Uterus (tissue), 3 donors: ENCODE measurements at regions not wholly inside any gene's neighbourhood (a gene's known extent, or its start where the extent isn't known, plus 50 kb on each side); places are given as distances from the start of the nearest gene placed in this dataset.

Experiments
- DNase-seq, 2 donors: peaks; one replicate each; pipeline ENCODE4 v3.0.0-alpha.2; 2019 to 2020
- H3K27ac ChIP-seq, 2 donors: fragments of 200-600 bp; sonication (generic); 1 replicate in 1 of 2; 2 replicates in 1 of 2; pipeline ENCODE4 v1.5.1; 2016 to 2018
- H3K27me3 ChIP-seq, 2 donors: fragments of 200-600 bp; sonication (generic); one replicate each; pipeline ENCODE4 v1.5.1; 2018 to 2019; ENCODE audit warnings: control low read depth in 1 of 2
- H3K36me3 ChIP-seq, 2 donors: fragments of 200-600 bp; sonication (generic); one replicate each; pipeline ENCODE4 v1.5.1; 2019; ENCODE audit warnings: control low read depth in 1 of 2
- H3K4me1 ChIP-seq, 2 donors: fragments of 200-600 bp; sonication (generic); one replicate each; pipeline ENCODE4 v1.5.1; 2018 to 2019; ENCODE audit warnings: control low read depth in 1 of 2
- H3K4me3 ChIP-seq, 2 donors: fragments of 200-600 bp; sonication (generic); 1 replicate in 1 of 2; 2 replicates in 1 of 2; pipeline ENCODE4 v1.5.1; 2018 to 2019; ENCODE audit warnings: mild to moderate bottlenecking in 1 of 2
- H3K9me3 ChIP-seq, 2 donors: fragments of 200-600 bp; sonication (generic); one replicate each; pipeline ENCODE4 v1.5.1; 2019; ENCODE audit warnings: control low read depth in 1 of 2
- POLR2A ChIP-seq, 2 donors: fragments of 450-650 bp; IDR thresholded peaks; one replicate each; pipeline ENCODE4 v1.6.1; 2016; ENCODE audit warnings: antibody characterized with exemption in 2 of 2, mild to moderate bottlenecking in 1 of 2, moderate library complexity in 1 of 2
- intact Hi-C: fragments of 100-400 bp; cut with DNase I; formaldehyde crosslinking; loops from one replicate; pipeline ENCODE4 v1.15.1; 2023; ENCODE audit warnings: low total_unique reads
- TF ChIP-seq, protein P1 (sequence below), 4 experiments: fragments of 200-600 bp in 2 of 4; fragments of 450-650 bp in 2 of 4; sonication (generic) in 2 of 4; IDR thresholded peaks; one replicate each; pipeline ENCODE4 v1.5.1; 2016 to 2019; ENCODE audit warnings: antibody characterized with exemption in 4 of 4, mild to moderate bottlenecking in 2 of 4, moderate library complexity in 1 of 4
- donor health status: DM: yes; HTN: yes; CAD: no.

DNA sequence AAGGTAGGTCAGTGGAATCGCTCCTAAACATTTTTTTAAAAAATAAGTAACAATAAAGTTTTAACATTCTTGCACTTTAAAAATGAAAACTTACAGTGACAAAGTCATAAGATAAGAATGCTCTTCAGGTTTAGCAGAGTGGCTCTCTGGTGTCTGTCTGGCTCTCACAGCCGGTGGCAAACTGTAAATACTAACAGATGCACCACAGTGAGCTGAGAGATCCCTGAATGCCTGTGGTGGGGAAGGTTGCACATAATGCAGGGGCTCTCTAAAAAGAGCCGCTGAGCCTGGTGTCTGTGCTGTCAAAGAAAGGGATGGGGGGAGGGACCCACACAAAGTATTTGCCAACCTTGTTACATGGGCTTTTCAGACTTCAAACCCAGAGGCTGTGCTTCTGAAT, 498.3 kb downstream of the CCSER2 start:
- Histone ChIP-seq H3K4me3 (no peak overlapping the region), H3K9me3 (no peaks in the 10 kb centered on the region), H3K27ac (no peak overlapping the region), H3K4me1 (no peaks in the 10 kb centered on the region), H3K27me3 (no peaks in the 10 kb centered on the region), H3K36me3 (no peaks in the 10 kb centered on the region)
- no peak for TF ChIP-seq POLR2A (IDR thresholded peaks at IDR 0.05)
- TF ChIP-seq, protein P1, sequence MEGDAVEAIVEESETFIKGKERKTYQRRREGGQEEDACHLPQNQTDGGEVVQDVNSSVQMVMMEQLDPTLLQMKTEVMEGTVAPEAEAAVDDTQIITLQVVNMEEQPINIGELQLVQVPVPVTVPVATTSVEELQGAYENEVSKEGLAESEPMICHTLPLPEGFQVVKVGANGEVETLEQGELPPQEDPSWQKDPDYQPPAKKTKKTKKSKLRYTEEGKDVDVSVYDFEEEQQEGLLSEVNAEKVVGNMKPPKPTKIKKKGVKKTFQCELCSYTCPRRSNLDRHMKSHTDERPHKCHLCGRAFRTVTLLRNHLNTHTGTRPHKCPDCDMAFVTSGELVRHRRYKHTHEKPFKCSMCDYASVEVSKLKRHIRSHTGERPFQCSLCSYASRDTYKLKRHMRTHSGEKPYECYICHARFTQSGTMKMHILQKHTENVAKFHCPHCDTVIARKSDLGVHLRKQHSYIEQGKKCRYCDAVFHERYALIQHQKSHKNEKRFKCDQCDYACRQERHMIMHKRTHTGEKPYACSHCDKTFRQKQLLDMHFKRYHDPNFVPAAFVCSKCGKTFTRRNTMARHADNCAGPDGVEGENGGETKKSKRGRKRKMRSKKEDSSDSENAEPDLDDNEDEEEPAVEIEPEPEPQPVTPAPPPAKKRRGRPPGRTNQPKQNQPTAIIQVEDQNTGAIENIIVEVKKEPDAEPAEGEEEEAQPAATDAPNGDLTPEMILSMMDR (IDR thresholded peaks at IDR 0.05): no peak
- DNase-seq: no peak
- intact Hi-C loops: no loop called here

DNA sequence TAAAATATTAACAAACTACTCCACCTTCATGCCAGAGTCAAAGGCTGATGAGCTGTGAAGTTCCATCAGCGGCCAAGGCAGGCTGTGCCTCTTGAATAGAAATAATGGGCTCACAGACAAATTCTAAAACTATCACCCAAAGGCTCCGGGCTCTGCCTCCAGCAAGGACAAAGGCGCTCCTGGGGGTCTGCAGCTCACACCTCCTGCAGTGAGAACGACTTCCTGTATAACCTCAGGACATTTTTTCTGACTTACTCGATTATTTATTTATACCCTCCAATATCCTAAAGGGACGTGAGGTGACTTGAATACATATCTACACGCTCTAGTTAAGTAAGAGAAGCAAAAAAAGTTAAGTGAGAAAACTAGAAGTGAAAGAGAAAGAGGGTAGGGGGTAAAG, 500.7 kb downstream of the CCSER2 start:
- Histone ChIP-seq H3K27me3 (no peaks in the 10 kb centered on the region), H3K4me1 (no peaks in the 10 kb centered on the region), H3K36me3 (no peaks in the 10 kb centered on the region), H3K4me3 (no peak overlapping the region), H3K27ac (no peak overlapping the region), H3K9me3 (no peaks in the 10 kb centered on the region)
- intact Hi-C loops: no loop called here
- no peak for TF ChIP-seq POLR2A (IDR thresholded peaks at IDR 0.05)
- TF ChIP-seq, protein P1 (IDR thresholded peaks at IDR 0.05): no peak
- DNase-seq: no peak

DNA sequence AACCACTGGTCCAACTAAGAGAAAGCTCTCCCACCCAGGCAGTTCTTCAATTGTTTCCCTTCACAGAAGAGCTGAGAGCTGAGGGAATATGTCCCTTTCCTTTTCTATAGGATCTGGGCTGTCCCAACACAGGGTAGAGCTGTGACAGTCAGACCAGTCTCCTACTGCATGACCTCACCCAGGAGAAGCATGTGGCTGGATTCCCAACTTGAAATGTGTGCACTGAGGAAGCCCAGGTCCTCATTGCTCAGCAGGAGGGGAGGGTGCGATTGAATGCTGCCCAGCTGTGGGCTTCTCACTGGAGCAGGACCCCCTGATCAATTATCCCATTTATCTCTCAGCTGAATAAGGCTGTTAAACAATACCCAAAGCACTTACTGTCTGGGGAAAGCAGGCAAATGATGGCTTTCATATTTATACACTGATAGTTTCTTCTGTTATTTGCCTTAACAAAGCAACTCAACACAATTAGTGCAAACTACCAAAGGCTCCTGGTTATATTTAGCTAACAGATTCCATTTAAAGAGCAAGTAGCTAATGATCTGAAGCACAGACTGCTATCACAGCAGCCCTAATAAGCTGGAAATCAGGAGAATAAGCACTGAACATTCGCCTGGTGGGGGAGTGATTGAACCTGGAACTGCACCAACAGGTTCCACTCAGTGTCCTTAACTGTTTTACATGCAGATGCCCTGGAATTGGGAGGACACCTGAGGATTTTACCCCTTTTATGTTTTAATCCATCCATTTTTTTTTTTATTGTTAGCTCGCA, 508.8 kb downstream of the CCSER2 start:
- intact Hi-C loops: no loop called here
- no peak for DNase-seq
- no peaks in the 10 kb centered on the region for H3K4me1 ChIP-seq
- H3K9me3 ChIP-seq: no peaks in the 10 kb centered on the region
- H3K27me3 ChIP-seq: no peaks in the 10 kb centered on the region
- no peak overlapping the region for H3K27ac ChIP-seq
- H3K4me3 ChIP-seq: no peak overlapping the region
- TF ChIP-seq, protein P1 (IDR thresholded peaks at IDR 0.05): no peak
- no peak for TF ChIP-seq POLR2A (IDR thresholded peaks at IDR 0.05)
- no peaks in the 10 kb centered on the region for H3K36me3 ChIP-seq

DNA sequence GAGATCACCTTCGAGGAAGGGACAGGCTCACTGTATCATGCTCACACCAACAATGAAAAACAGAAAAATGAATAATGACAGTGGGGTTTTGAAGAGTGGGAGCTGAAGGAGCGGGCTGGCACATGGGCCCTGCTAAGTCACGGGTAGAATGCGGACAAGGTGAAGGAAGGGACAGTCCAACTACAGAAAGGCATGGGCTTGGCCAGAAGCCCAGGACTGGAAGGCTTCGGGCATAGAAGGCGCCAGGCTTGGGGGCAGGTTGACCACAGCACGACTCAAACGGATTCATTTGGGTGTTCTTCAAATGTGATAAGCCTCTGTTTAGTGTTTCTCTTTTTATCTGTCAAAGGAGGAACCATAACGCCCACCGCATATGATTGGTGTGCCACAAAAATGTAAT, 509.5 kb downstream of the CCSER2 start:
- TF ChIP-seq, protein P1 (IDR thresholded peaks at IDR 0.05): no peak
- TF ChIP-seq POLR2A (IDR thresholded peaks at IDR 0.05): no peak
- no peaks in the 10 kb centered on the region for H3K9me3 ChIP-seq
- no peaks in the 10 kb centered on the region for H3K27me3 ChIP-seq
- DNase-seq: no peak
- intact Hi-C loops: no loop called here
- H3K4me1 ChIP-seq: no peaks in the 10 kb centered on the region
- no peak overlapping the region for H3K4me3 ChIP-seq
- H3K27ac ChIP-seq: no peak overlapping the region
- no peaks in the 10 kb centered on the region for H3K36me3 ChIP-seq

DNA sequence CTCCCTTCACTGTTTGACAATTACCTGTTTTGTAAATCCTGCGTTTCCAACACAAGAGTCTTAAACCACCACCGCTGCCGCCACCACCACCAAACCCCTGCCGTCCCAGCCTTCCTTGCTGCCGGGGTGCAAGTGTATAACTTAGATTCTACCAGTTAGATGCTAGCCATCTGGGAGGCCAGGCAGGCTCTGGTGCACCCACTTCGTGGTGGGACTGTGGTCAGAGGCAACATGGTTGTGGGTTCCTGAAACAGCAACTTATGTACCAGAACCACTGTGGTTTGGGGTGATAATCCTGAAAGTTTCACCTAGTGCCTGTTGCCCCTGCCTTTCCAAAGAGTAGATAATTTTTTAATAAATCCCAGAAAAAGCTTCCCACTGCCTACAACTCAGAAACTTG, 510.5 kb downstream of the CCSER2 start:
- no peaks in the 10 kb centered on the region for H3K9me3 ChIP-seq
- no peak for TF ChIP-seq POLR2A (IDR thresholded peaks at IDR 0.05)
- TF ChIP-seq, protein P1 (IDR thresholded peaks at IDR 0.05): no peak
- no peak overlapping the region for H3K4me3 ChIP-seq
- no peaks in the 10 kb centered on the region for H3K27me3 ChIP-seq
- DNase-seq: no peak
- no peaks in the 10 kb centered on the region for H3K4me1 ChIP-seq
- intact Hi-C loops: no loop called here
- no peaks in the 10 kb centered on the region for H3K36me3 ChIP-seq
- no peak overlapping the region for H3K27ac ChIP-seq
